HS-5 (cell line): ENCODE measurements at regions not wholly inside any gene's neighbourhood (a gene's known extent, or its start where the extent isn't known, plus 50 kb on each side); places are given as distances from the start of the nearest gene placed in this dataset.
A peak's percentile ranks its signal among the peaks of the same experiment; 100 is the strongest.

Experiments used
- DNase-seq: peaks from one replicate; pipeline ENCODE4 v3.0.0-alpha.2; 2012; ENCODE audit warnings: low read depth

GRCh38 chr6:151701911-151702562, 105.4 kb upstream of the ESR1 start:
- DNase-seq, result no peak

GRCh38 chr6:151702851-151703658, 104.4 kb upstream of the ESR1 start:
- DNase-seq, result no peak

DNA sequence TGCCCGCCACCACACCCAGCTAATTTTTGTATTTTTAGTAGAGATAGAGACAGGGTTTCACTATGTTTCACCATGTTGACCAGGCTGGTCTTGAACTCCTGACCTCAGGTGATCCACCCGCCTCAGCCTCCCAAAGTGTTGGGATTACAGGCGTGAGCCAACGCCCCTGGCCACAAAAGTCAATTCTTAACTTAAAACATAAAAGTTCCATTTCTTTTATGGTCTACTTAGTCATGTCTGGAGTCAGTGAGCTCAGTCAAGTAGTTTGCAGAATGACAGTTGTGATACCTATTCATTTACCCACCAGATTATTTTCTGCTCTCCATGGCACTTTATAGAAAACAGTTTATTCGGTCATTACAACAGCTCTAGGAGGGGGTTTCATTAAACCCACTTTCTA, 103.1 kb upstream of the ESR1 start:
- DNase-seq, result no peak

DNA sequence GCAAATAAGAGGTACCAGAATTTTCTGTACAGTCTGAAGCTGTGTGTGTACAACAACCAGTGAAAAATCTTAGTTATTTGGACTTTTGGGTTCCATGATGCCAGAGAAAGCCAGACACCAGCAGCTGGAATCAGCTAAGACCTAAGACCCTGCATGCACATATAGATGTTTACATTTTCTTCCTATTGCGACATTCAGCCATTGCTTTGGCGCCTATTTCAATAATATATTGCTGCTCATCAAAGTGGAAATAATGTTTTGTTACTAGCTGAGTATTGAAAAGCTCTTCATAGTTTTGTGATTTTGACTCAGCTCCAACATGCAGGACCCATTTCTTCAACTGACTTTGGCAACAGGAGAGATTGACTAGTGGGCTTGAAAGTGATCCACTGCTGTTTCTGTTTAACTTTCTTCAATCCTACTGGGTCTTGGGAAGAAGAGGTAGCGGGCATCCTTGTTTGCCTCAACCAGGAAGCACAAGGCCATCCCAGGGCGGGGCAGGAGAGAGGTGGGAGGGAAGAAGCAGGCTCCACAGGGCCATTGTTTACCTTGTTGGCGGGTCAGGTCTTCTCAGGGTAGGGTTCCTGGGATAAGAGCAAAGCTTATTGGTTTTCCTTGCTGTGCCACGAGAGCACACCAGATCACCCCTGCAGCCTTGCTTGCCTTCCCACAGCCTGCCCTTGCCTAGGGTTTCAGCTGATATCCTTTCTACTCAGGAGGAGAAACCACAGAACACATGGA, 101.3 kb upstream of the ESR1 start:
- no peak for DNase-seq

DNA sequence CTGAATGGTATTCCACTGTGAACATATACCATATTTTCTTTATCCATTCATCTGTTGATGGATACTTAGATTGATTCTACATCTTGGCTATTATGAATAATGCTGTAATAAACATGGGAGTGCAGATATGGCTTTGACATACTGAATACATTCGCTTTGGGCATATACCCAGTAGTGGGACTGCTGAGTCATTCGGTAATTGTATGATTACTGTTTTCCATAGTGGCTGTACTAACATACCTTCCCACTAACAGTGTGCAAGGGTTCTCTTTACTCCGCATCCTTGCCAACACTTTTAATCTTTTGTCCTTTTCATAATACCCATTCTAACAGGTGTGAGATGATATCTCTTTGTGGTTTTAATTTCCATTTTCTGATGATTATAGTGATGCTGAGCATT, 98.2 kb upstream of the ESR1 start:
- DNase-seq, result no peak

- DNase-seq, result no peak
These were observed 91.0 kb upstream of the ESR1 start for GRCh38 chr6:151716526-151716932.

- DNase-seq, result no peak
These were observed 88.4 kb upstream of the ESR1 start for GRCh38 chr6:151719070-151719469.

DNA sequence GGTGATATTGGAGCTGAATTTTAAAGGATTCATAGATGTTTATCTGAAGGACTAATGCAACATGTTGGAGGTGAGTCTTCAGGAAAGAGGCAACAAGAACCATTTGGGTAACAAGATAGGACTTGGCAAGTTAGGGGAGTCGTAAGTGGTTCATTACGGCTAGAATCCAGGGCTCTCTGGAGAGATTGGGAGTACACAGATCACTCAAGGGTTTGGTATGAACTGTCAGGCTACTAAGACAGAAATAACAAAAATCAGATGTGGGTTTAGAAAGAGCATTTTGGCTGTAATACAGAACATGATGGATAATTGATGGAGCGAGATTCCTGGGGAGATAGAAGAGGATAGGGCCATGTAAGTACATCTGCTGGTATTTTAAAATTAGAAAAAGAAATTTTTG, 86.3 kb upstream of the ESR1 start:
- peak; percentile 50 for DNase-seq

DNA sequence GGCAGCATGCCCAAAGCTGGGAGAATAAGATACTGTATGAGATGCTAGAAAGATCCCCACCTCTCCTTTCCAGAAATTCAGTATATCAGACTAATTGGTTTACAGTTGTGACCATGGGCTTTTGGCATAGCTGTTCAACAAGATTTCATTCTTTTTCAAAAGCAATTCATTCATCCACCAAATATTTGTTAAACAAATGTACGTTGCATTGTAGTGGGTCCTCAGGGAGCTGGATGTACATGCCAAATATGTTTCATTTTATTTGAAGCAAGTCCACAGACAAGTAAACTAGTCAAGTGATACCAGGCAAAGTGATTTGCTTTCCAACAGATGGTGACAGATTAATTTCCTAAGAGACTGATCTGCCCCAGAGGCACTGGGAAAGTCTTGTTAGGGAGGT, 85.8 kb upstream of the ESR1 start:
- DNase-seq, result peak; percentile 10

DNA sequence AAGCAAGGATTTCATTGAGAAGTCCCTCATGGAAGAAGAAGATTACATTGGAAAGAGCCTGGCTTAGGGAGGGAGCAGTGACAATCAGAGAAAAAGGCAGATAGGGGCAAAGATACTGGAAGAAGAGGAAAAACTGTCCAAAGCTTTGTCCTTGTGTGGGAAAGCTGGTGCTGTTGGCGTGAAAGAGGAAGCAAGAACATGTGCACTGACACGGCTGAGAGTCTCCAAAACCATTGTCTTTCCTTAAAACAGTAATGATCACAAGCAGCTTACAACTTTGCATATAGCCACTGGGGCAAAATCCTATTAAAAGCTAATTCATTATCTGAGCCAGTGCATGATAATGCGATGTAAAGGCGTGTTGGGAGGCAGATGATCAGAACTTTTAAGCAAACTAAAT, 85.1 kb upstream of the ESR1 start:
- no peak for DNase-seq

- DNase-seq, result no peak
These were observed 84.3 kb upstream of the ESR1 start for GRCh38 chr6:151723152-151723551.

GRCh38 chr6:151729829-151730495, 77.5 kb upstream of the ESR1 start:
- no peak for DNase-seq

GRCh38 chr6:151730496-151730870, 77.0 kb upstream of the ESR1 start:
- DNase-seq, result no peak

- DNase-seq, result no peak
These were observed 76.2 kb upstream of the ESR1 start for GRCh38 chr6:151731313-151731712.

DNA sequence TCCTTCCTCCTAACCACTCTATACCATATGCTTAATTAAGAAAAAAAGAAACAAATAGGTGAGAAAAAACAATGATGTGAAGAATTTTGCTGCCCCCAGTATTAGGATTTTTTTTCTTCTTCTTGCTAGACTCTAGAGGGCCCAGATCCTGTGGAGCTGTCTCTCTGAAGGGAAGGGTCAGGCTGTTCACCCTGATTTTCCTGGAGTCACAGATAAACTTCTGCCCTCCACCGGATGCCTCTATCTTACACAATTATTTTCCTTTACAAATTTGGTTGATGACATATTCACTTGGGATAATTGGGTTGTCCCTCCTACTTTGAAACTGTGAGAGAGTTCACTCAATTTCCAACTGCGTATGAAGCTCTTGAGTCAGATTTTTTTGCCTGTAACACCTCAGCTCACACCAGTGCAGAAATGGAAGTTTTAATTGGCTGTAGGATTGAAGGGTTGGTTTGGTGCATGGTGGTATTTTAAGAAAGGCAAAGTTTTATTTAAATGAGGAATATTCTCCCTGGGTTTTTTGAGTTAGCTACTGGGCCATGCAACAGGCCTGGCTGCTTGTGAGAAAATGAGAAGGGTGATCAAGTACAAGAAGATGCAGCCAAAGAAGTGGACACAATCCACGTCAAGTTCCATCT, 73.7 kb upstream of the ESR1 start:
- DNase-seq, result no peak

- DNase-seq, result no peak
These were observed 69.2 kb upstream of the ESR1 start for GRCh38 chr6:151738267-151738666.

DNA sequence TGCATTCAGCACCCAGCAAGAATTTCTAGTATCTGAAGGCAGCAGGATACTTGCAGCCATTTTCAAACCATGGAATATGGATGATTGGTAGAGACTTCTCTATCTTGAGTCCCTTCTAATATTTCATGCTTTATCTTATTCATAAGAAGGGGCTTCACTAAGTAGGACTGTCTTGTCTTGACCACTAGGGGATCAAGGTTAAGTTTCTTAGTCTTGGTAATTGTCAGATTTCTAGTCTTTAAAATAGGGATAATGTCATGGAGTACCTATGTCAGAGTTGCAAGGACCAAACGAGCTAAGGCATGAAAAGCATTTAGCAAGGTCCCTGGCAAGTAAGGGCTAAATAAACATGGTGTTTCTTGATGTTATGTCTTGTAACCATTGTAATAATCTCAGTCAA, 68.5 kb upstream of the ESR1 start:
- DNase-seq, result no peak

GRCh38 chr6:151740820-151741219, 66.7 kb upstream of the ESR1 start:
- no peak for DNase-seq

DNA sequence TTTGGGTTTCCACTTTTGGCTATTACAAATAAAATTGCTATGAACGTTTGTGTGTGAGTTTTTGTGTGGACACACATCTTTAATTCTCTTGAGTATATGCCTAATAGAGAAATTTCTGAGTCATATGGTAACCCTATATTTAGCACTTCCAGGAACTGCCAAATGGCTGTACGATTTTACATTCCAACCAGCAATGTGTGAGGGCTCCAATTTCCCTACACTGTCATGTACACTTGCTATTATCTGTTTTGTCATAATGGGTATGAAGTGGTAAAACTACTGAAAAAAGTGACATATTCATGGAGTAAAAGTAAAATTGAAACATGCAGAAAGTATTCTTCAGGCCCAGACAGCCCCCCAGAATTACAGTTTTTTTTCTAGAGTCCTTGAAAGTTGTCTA, 59.6 kb upstream of the ESR1 start:
- DNase-seq, result no peak

DNA sequence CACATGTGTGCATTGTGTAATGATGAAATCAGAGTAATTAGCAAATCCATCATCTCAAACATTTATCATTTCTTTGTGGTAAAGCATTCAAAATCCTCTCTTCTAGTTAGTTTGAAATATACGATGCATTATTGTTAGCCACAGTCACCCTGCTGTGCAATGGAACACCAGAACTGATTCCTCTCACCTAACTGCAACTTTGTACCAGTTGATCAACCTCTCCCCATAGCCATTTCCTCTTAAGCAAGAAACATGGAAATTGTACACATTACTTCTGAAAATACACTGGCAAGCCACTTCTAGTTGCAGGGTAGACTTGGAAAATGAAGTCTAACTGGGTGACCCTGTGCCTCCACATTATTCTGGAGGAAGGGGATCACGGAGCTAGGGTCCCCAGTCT, 58.1 kb upstream of the ESR1 start:
- no peak for DNase-seq

DNA sequence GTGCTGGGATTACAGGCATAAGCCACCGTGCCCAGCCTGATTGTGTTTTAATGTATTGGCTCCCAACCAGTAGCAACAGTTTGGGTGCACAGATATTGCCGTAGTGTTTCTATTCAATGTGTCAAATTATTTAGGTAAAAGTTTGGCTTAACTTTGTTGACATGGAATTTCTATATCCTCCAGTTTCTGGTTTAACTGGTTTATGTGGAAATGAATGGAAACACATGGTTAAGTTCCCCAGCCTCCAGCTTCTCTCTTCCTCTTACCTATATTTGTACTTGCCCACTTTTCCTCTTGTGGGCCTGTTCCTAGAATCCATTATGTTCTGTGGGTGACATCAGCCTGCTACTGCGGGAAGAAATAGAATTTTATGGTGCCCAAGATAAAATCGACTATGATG, 53.9 kb upstream of the ESR1 start:
- DNase-seq, result no peak

- DNase-seq, result no peak
These were observed 50.0 kb upstream of the ESR1 start for GRCh38 chr6:151757506-151757955.
